ENCODE measurements at regions not wholly inside any gene's neighbourhood (a gene's known extent, or its start where the extent isn't known, plus 50 kb on each side); places are given as distances from the start of the nearest gene placed in this dataset.

GRCh38 chr20:55919319-55919718 is 86.0 kb downstream of the CBLN4 start:
- TF ChIP-seq CTCF (IDR thresholded peaks at IDR 0.05; ENCODE audit: insufficient read depth, low read depth, low read length, missing control alignments), result no peak
- no peak overlapping the region for H3K4me3 ChIP-seq (ENCODE audit: low read length)
- DNase-seq (ENCODE audit: low read depth), result peak; percentile 29

- no peak for TF ChIP-seq CTCF (IDR thresholded peaks at IDR 0.05; ENCODE audit: insufficient read depth, low read depth, low read length, missing control alignments)
- DNase-seq (ENCODE audit: low read depth), result no peak
- H3K4me3 ChIP-seq (ENCODE audit: low read length), result no peak overlapping the region
Measured at GRCh38 chr20:55918471-55918870, 86.8 kb downstream of the CBLN4 start.

- no peak overlapping the region for H3K4me3 ChIP-seq (ENCODE audit: low read length)
- TF ChIP-seq CTCF (IDR thresholded peaks at IDR 0.05; ENCODE audit: insufficient read depth, low read depth, low read length, missing control alignments), result no peak
- peak; percentile 45 for DNase-seq (ENCODE audit: low read depth)
Measured at GRCh38 chr20:55893031-55893430, 112.3 kb downstream of the CBLN4 start.

GRCh38 chr20:55888685-55889084 is 116.6 kb downstream of the CBLN4 start:
- DNase-seq (ENCODE audit: low read depth), result no peak
- no peak for TF ChIP-seq CTCF (IDR thresholded peaks at IDR 0.05; ENCODE audit: insufficient read depth, low read depth, low read length, missing control alignments)

GRCh38 chr20:55882910-55883309 is 122.4 kb downstream of the CBLN4 start:
- H3K4me3 ChIP-seq (ENCODE audit: low read length), result no peak overlapping the region
- no peak for DNase-seq (ENCODE audit: low read depth)
- no peak for TF ChIP-seq CTCF (IDR thresholded peaks at IDR 0.05; ENCODE audit: insufficient read depth, low read depth, low read length, missing control alignments)

More at GRCh38 chr20:55888685-55889084, 116.6 kb downstream of the CBLN4 start:
- no peak overlapping the region for H3K4me3 ChIP-seq (ENCODE audit: low read length)

- no peak for DNase-seq (ENCODE audit: low read depth)
- no peak overlapping the region for H3K4me3 ChIP-seq (ENCODE audit: low read length)
- no peak for TF ChIP-seq CTCF (IDR thresholded peaks at IDR 0.05; ENCODE audit: insufficient read depth, low read depth, low read length, missing control alignments)
Measured at GRCh38 chr20:55882286-55882685, 123.0 kb downstream of the CBLN4 start.

- TF ChIP-seq CTCF (IDR thresholded peaks at IDR 0.05; ENCODE audit: insufficient read depth, low read depth, low read length, missing control alignments), result no peak
- no peak overlapping the region for H3K4me3 ChIP-seq (ENCODE audit: low read length)
- DNase-seq (ENCODE audit: low read depth), result peak; percentile 17
Measured at GRCh38 chr20:55881204-55881603, 124.1 kb downstream of the CBLN4 start.
